Hematopoietic multipotent progenitor cell treated with erythropoietin and hydrocortisone succinate and interleukin-3 and kit ligand, for 15 days (in vitro differentiated cells): ENCODE measurements at regions not wholly inside any gene's neighbourhood (a gene's known extent, or its start where the extent isn't known, plus 50 kb on each side); places are given as distances from the start of the nearest gene placed in this dataset.

Experiments used
- DNase-seq: peaks from one replicate; pipeline ENCODE4 v3.0.0-alpha.2; 2015; ENCODE audit warnings: low spot score

GRCh38 chr3:168647582-168647981 lies 551.9 kb upstream of the GOLIM4 start:
- DNase-seq, result no peak

DNA sequence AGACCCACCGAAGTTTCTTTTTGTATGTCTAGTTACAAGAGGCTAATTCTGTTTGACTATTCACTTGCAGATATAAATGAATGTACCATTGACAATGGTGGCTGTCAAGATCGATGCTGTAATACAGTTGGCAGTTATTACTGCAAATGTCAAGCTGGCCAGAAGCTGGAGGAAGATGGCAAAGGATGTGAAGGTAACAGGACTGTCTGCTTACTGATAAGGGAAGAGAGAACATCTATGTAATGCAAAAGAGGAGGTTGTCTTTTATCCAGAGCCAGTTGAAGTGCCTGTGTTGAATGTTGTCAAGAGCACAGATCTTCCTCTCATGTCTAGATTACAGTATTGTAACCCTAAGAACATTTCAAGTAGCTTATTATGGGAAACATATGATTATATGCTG lies 549.5 kb upstream of the GOLIM4 start:
- no peak for DNase-seq

GRCh38 chr3:168628549-168628948 lies 532.8 kb upstream of the GOLIM4 start:
- no peak for DNase-seq

DNA sequence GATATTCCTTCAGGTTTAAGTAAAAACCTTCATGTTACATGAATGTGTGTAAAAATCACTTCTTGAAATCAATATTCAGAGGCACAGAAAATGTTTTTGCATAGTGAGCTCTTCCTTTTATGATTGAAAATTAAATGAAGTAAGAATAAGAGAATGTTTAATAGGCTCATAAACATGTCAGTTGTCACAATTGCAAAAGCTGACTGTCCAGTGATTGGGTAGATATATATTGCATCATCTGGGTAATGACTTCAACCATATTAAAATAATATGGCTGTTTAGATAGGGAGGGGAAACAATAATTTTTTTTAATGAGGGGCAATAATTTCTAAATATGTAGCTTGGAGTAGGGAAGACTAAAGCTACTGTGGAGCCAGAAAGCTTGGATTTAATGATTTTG lies 529.8 kb upstream of the GOLIM4 start:
- DNase-seq, result no peak

GRCh38 chr3:168624892-168625448 lies 529.2 kb upstream of the GOLIM4 start:
- DNase-seq, result no peak

DNA sequence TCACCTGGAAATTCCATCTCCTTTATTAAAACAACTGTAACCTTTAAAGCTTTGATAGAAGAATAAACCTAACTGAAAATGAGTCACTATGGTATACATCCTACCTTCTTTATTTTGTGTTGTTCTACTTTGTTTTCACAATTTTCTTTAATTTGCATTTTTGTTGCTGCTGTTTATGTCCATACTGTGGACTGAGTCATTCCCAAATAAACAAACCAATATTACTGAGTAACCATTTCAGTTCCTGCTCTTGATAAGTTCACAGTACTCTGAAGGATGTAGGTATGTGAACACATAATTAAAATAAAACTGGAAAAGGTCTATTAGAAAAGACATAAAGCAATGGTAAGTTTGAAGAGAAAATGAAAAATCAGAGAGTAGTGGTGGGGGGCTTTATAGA lies 528.5 kb upstream of the GOLIM4 start:
- DNase-seq, result no peak

DNA sequence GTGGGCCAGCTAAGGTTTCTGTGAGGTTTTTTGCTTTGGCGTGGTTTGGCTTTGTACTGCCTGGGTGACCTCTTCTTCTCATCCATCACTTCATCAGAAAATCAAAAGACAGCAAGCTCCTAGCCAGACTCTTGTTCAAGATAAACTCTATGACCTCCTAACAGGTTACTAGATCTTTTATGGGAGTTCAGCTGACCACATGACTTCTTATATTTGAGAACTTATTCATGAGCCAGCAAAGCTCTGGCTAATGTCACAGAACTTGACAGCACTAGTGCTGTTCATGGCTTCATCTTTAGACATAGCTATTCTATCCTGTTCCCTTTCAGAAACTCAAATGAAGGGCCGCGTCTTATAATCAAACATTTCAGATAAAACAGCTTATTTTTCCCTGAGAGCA lies 527.1 kb upstream of the GOLIM4 start:
- no peak for DNase-seq

GRCh38 chr3:168620854-168621253 lies 525.1 kb upstream of the GOLIM4 start:
- no peak for DNase-seq

DNA sequence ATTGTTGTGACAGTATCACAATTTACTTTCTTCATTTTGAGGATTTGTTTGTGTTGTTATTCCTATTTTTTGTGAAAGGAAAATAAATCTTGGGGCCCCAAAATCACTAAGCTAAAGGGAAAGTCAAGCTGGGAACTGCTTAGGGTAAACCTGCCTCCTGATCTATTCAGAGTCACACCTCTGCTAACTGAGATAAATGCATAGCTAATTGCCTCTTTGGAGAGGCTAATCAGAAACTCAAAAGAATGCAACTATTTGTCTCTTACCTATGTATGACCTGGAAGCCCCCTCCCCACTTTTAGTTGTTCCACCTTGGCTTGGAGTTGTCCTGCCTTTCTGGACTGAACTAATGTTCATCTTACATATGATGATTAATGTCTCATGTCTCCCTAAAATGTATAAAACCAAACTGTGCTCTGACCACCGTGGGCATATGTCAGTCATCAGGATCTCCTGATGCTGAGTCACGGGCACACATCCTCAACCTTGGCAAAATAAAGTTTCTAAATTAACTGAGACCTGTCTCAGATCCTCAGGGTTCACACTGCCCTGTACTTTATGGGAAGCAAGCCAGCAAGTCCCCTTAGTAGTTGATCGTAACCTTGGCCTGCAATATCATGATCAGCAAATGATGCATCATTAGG lies 523.2 kb upstream of the GOLIM4 start:
- DNase-seq, result no peak

GRCh38 chr3:168617658-168618057 lies 521.9 kb upstream of the GOLIM4 start:
- DNase-seq, result no peak

- DNase-seq, result no peak
These were observed 521.2 kb upstream of the GOLIM4 start for GRCh38 chr3:168616915-168617314.

- no peak for DNase-seq
These were observed 519.8 kb upstream of the GOLIM4 start for GRCh38 chr3:168615493-168616020.

- DNase-seq, result no peak
These were observed 517.4 kb upstream of the GOLIM4 start for GRCh38 chr3:168613151-168613550.

- DNase-seq, result no peak
These were observed 516.9 kb upstream of the GOLIM4 start for GRCh38 chr3:168612671-168613070.

DNA sequence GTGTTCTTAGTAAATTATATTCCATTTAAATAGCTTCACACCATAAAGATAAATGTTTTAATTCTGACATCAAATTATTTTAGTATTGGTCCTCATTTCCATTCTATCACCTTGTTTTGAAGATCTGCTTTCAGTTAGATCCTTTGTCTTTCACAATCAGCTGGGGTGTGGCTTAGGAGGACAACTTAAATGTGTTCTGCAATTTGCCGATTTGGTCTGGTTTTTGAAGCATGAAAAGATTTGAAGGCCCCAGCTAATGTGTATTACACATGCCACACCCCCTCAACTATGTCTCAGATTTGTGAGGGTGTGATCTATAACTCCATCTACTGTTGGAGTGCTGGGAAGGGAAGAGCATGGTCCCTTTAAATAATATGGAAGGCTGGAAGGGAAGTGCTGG lies 516.1 kb upstream of the GOLIM4 start:
- no peak for DNase-seq

DNA sequence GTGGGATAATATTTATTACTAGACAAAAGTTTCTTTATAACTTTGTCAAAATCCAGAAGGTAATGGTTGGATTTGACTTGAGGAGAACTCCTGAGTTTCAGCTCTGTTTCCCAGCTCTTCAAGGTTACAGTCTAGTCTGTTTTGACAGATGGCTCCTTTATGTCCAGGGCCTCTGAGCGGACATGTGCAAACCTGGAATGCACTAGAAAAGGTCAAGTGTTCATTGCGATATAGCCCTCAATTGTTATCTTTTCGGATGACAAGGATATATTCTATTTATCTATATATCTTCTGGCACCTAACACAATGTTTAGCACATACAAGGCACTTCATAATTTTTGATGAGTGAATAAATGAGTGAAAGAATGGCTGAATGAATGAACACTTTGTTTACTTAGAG lies 513.2 kb upstream of the GOLIM4 start:
- DNase-seq, result no peak

GRCh38 chr3:168604767-168605166 lies 509.0 kb upstream of the GOLIM4 start:
- DNase-seq, result no peak

- no peak for DNase-seq
These were observed 502.5 kb upstream of the GOLIM4 start for GRCh38 chr3:168598250-168598649.

- DNase-seq, result no peak
These were observed 500.6 kb upstream of the GOLIM4 start for GRCh38 chr3:168596175-168596823.

DNA sequence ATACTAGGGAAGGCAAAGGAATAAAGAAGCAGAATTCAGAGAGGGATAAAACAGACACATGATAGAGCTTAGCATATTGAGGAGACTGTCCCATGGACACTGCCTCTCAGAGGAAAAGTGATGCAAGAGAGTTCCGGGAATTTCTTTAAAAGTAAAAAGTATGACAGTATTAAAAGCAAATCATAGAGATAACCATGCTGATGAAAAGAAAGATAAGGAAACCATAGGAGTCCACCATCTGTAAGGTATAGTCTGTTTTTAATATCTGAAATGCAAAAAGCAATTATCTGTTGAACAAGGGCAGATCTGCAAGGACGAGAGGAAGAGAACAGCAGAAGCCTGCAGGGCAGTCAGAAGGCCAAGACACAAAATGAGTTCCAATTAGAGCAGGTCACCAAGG lies 495.9 kb upstream of the GOLIM4 start:
- DNase-seq, result no peak

- no peak for DNase-seq
These were observed 493.7 kb upstream of the GOLIM4 start for GRCh38 chr3:168589376-168589775.

DNA sequence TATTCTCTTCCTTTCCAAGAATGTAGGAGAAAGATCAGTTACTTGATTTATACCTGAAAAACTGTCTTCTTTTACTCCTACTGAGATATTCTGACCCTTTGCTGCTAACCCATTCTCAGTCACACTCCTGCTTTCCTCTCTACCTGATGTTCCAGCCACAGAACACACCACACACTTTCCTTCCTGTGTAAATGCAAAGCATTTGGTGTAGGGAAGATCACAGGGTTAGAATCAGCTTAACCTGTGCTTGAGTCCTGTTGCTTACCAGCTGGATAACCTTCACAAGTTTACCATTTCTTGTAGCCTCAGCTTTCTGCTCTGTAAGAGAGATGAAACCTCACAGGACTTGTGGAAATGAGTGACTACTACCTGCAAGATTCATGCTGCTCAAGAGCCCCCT lies 489.8 kb upstream of the GOLIM4 start:
- DNase-seq, result no peak

GRCh38 chr3:168583977-168584376 lies 488.3 kb upstream of the GOLIM4 start:
- DNase-seq, result no peak

DNA sequence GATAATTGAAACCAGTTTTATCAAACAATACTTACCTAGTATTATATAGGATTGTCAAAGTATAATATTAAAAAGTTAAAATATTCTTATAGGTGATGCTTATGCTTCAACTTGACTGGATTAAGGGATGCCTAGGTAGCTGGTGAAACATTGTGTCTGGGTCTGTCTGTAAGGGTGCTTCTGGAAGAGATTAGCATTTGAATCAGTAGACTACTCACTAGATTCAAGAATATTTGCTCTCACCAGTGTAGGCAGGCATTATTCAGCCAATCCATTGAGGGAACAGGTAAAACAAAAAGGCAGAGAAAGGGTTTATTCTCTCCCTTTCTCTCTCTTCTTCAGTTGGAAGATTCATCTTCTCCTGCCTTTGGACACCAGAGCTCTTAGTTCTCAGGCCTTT lies 486.8 kb upstream of the GOLIM4 start:
- DNase-seq, result no peak
